Nucleus accumbens (tissue), 56 donors: ENCODE measurements at regions not wholly inside any gene's neighbourhood (a gene's known extent, or its start where the extent isn't known, plus 50 kb on each side); places are given as distances from the start of the nearest gene placed in this dataset.
"Not testable (repeated sequence)": the region's sequence is repeated elsewhere in the genome, so short reads cannot be mapped to it uniquely, and the experiment has no call there.

ENCODE experiments used
- DNase-seq, 56 donors: peaks; one replicate each; lab custom pipeline; 2025; lab: John Stamatoyannopoulos, UW

DNA sequence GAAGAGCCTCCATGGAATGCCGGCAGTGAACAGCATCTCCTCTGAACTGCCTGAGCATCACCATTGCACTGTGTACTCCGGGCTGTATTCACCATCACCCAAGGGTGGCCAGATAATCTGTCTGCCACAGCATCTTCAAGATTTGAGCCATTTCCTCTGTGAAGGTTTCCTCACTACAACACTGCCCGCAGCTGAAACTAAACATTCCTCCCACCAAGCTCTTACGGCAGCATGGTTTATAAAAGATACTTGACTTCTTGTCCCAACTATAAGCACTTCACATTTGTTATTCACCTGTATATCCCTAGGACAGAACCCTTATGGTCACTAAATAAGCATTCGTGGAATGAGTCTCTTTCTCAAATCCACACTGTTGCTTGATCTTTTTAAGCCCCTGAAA is 125.9 kb downstream of the SST start:
- DNase-seq, result no peak

GRCh38 chr3:187540847-187541246 is 129.3 kb downstream of the SST start:
- DNase-seq, result no peak

GRCh38 chr3:187536185-187536584 is 134.0 kb downstream of the SST start:
- DNase-seq, result no peak

- no peak for DNase-seq
Measured at GRCh38 chr3:187533797-187534196, 136.4 kb downstream of the SST start.

DNA sequence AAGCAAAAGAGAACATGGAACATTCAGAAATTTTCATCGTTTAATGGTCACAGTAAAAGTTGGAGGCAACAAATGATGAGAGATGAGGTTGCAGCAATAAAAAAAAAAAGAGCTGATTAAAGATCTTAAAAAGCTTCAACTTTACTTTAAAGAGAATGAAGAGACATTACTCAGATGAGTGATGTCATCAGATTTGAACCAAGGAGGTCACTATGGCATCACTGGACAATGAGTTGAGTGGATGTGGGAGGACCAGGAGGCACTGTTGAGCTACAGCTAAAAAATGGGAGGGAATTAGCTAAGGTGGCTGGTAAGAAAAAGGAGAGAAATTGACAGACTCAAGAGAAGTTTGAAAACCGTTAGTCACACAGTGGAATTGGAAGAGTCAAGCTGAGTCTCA is 138.4 kb downstream of the SST start:
- no peak for DNase-seq

DNA sequence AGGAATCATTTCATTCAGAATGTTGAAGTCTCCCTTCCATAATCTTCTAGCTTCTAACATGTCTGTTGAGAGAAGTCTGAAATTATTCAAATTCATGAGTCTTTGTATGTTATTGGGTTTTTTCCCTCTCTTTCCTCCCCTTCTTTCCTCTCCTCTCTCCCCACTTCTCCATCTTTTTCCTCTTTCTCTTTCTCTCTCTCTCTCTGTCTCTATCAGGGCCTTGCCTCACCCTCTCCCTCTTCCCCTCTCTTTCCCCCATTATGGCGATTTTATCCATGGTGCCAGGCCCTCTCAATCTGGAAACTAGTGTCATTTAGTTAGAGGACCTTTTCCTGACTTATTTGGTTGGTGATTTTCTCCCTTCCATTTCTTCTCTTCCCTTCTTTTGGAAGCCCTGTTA is 147.3 kb downstream of the SST start:
- DNase-seq, result no peak

DNA sequence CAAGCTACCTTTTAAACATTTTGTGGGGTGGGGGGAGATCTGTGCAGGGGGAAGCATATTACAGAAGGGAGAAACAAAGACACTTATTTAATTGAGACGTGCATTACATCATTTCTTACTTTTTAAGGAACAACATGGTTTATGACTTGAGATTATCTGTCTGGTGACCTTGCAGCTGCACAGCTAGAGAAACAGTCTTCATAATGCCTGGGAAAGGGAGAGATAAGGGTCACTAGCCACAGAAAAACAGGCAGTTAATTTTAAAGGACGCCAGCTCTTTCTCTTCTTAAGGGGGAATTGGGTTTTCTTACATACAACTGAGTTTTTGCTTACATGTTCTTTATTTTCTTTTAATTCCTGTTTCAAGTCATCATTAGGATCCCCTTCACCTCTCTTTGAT is 147.9 kb downstream of the SST start:
- no peak for DNase-seq

DNA sequence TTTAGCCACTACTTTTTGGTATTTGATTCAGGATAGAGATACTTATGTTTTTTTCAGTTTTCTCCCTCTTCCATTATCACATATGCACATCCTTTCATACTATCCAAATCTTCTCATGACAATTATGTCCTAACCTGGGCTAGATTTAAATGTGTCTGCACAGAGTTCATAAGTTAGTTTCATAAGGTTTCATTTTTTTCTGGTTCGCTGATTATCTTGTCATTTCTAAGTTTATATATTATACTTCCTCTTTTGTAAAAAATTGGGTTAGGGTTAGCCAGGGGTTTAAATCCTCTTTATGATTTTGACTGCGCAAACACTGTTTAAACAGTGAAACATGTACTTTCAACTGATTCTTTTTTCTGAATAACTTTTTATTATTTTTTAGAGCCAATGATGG is 148.6 kb downstream of the SST start:
- no peak for DNase-seq

DNA sequence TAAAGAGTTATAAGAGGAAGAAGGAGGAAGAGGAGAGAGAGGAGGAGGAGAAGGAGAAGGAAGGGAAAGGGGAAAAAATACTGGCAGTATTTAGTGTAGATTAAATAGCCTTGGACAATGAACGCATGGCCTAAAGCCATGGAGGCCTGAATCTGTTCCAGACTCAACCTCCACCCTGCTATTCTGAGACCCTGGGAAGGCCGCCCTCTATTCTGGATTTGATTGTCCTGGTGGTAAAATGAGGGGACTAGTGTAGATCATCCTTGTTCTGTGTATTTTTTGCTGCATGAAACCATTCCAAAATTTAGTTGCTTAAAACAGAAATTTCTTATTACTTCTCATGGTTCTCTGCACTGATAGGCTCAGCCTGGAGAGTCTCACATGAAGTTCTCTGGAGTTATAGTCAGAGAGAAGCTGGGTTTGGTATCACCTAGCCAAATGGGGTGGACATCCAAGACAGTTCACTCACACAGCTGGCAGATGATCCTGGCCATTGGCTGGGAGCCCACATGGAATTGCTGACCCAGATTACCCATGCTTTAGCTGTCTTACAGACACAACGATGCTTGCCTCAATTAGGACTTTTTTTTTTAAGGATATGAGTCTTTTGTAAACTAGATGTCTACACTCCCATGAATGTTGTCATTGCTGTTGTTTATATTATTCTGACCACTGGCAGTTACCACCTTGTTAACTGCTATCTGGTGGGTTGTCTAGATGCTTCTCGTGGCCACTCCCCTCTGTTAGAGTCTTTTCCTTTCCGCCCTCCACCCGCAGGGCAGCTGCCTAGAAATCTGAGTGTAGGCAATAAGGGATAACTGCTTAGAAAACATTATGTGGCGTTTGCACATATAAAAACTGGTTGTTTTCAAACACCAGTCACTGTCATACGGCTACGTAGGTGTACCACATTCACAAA is 149.9 kb downstream of the SST start:
- no peak for DNase-seq

GRCh38 chr3:187519428-187519890 is 150.7 kb downstream of the SST start:
- no peak for DNase-seq

- no peak for DNase-seq
Measured at GRCh38 chr3:187518616-187519015, 150.4 kb downstream of the RTP4 start.

DNA sequence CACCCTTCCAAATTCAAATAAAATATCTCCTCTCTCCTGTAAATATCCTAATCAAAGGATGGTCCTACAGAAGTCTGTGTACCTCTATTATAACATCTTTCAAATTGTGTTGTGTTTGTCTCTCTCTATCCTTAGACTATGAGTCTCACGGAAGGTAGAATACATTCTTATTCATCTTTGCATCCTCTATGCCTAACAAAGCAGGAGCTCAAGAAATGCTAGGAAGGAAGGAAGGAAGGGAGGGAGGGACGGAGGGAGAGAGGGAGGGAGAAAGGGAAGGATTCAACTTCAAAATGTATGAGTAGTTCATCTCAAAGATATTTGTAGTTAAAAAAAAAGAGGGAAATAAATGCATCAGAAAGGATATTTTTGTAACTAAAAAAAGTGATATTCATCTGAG is 150.0 kb downstream of the RTP4 start:
- no peak for DNase-seq

GRCh38 chr3:187516446-187517185 is 148.4 kb downstream of the RTP4 start:
- DNase-seq, result no peak

GRCh38 chr3:187507905-187508304 is 139.7 kb downstream of the RTP4 start:
- DNase-seq, result no peak

- DNase-seq, result no peak
Measured at GRCh38 chr3:187507266-187507665, 139.1 kb downstream of the RTP4 start.

- DNase-seq, result no peak
Measured at GRCh38 chr3:187504435-187504834, 136.2 kb downstream of the RTP4 start.

- no peak for DNase-seq
Measured at GRCh38 chr3:187498211-187498724, 130.1 kb downstream of the RTP4 start.

GRCh38 chr3:187497052-187497451 is 128.9 kb downstream of the RTP4 start:
- no peak for DNase-seq

DNA sequence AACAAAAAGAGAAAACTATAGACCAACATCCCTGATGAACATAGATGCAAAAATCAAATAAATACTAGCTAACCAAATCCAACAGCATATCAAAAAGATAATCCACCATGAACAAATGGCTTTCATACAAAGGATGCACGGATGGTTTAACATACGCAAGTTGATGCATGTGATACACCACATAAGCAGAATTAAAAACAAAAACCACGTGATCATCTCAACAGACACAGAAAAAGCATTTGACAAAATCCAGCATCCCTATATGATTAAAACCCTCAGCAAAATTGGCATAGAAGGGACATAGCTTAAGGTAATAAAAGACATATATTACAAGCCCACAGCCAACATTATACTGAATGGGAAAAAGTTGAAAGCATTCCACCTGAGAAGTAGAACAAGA is 125.9 kb downstream of the RTP4 start:
- DNase-seq, result not testable (repeated sequence)

DNA sequence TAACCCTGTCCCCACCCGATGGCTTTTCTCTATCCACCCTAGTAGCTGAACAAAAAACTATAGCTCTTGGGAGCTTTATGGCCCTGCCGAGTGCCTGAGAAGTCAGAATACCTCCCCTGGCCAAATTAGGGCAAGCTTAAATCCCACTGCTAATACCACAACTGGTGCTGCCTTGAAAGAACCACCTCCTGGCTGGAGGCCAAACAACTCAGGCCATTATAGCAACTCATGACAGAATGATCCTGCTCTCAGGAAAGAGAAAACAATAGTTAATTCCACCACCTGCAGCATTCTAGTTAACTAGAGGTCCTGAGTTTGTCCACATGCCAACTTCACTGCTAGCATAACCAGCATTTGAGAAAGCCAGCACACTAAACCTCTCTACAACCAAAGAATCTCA is 123.2 kb downstream of the RTP4 start:
- no peak for DNase-seq

GRCh38 chr3:187490366-187490765 is 122.2 kb downstream of the RTP4 start:
- no peak for DNase-seq
